Effector memory CD8-positive, alpha-beta T cell (primary cell): ENCODE measurements at regions not wholly inside any gene's neighbourhood (a gene's known extent, or its start where the extent isn't known, plus 50 kb on each side); places are given as distances from the start of the nearest gene placed in this dataset.

Experiments used
- ATAC-seq: fragments of 150-1000 bp; cut with Tn5 transposase; replicated peaks from 2 replicates; pipeline ENCODE4 v1.10.0; 2021; ENCODE audit warnings: mild to moderate bottlenecking, moderate library complexity
- DNase-seq, 3 experiments: peaks; one replicate each; pipeline ENCODE4 v3.0.0; 2021
- H3K27ac Mint-ChIP-seq, 2 donors: one replicate each; pipeline ENCODE4 v1.8.0; 2022; ENCODE audit warnings: mild to moderate bottlenecking in 2 of 2, mixed read lengths in 2 of 2, moderate library complexity in 2 of 2
- H3K27me3 Mint-ChIP-seq, 2 donors: one replicate each; pipeline ENCODE4 v1.8.0; 2022; ENCODE audit warnings: mixed read lengths in 2 of 2
- H3K36me3 Mint-ChIP-seq: one replicate; pipeline ENCODE4 v1.8.0; 2022; ENCODE audit warnings: mild to moderate bottlenecking, moderate library complexity, mixed read lengths; ENCODE audit not compliant: insufficient read depth
- H3K4me1 Mint-ChIP-seq, 2 donors: one replicate each; pipeline ENCODE4 v1.8.0; 2022; ENCODE audit warnings: low read depth in 2 of 2, mixed read lengths in 2 of 2
- H3K4me3 Mint-ChIP-seq, 2 donors: one replicate each; pipeline ENCODE4 v1.8.0; 2022; ENCODE audit warnings: mild to moderate bottlenecking in 2 of 2, mixed read lengths in 2 of 2, moderate library complexity in 2 of 2
- H3K9me3 Mint-ChIP-seq, 2 donors: one replicate each; pipeline ENCODE4 v1.8.0; 2022; ENCODE audit warnings: mixed read lengths in 2 of 2

- ATAC-seq = no peak
- H3K4me3 Mint-ChIP-seq = no peak overlapping the region
- DNase-seq = no peak
- peaks cover 0 to 4% of the 10 kb centered on the region in 2 donors for H3K9me3 Mint-ChIP-seq
- H3K4me1 Mint-ChIP-seq = no peaks in the 10 kb centered on the region
- no peaks in the 10 kb centered on the region for H3K36me3 Mint-ChIP-seq
- H3K27me3 Mint-ChIP-seq = peaks cover 7 to 9% of the 10 kb centered on the region in 2 donors
- no peak overlapping the region for H3K27ac Mint-ChIP-seq
Measured at GRCh38 chr2:2985020-2985419, 392.6 kb downstream of the EIPR1 start.

GRCh38 chr2:2981000-2981399 lies 396.6 kb downstream of the EIPR1 start:
- Mint-ChIP-seq H3K9me3 (peaks cover 0 to 2% of the 10 kb centered on the region in 2 donors), H3K4me1 (no peaks in the 10 kb centered on the region), H3K27ac (no peak overlapping the region), H3K36me3 (no peaks in the 10 kb centered on the region), H3K4me3 (no peak overlapping the region), H3K27me3 (peaks cover 0 to 5% of the 10 kb centered on the region in 2 donors)
- DNase-seq = no peak
- ATAC-seq = no peak

GRCh38 chr2:2974982-2975381 lies 402.6 kb downstream of the EIPR1 start:
- Mint-ChIP-seq H3K27me3 (peaks cover 8 to 23% of the 10 kb centered on the region in 2 donors), H3K9me3 (peaks cover 8 to 15% of the 10 kb centered on the region in 2 donors), H3K36me3 (no peaks in the 10 kb centered on the region), H3K27ac (no peak overlapping the region), H3K4me1 (no peaks in the 10 kb centered on the region), H3K4me3 (no peak overlapping the region)
- ATAC-seq (no peak), DNase-seq (no peak)

GRCh38 chr2:2960441-2961133 lies 417.0 kb downstream of the EIPR1 start:
- H3K9me3 Mint-ChIP-seq = peaks cover 5 to 6% of the 10 kb centered on the region in 2 donors

GRCh38 chr2:2950403-2950952 lies 427.1 kb downstream of the EIPR1 start:
- H3K27ac Mint-ChIP-seq = no peak overlapping the region
- DNase-seq = no peak
- no peaks in the 10 kb centered on the region for H3K4me1 Mint-ChIP-seq
- H3K9me3 Mint-ChIP-seq = peaks cover 4 to 7% of the 10 kb centered on the region in 2 donors
- ATAC-seq = no peak
- H3K36me3 Mint-ChIP-seq = no peaks in the 10 kb centered on the region
- peaks cover 6 to 17% of the 10 kb centered on the region in 2 donors for H3K27me3 Mint-ChIP-seq
- H3K4me3 Mint-ChIP-seq = no peak overlapping the region

More at GRCh38 chr2:2960441-2961133, 417.0 kb downstream of the EIPR1 start:
- Mint-ChIP-seq H3K36me3 (peaks cover 2% of the 10 kb centered on the region), H3K27me3 (no peaks in the 10 kb centered on the region), H3K4me1 (no peaks in the 10 kb centered on the region), H3K4me3 (no peak overlapping the region), H3K27ac (no peak overlapping the region)
- DNase-seq (no peak), ATAC-seq (no peak)

GRCh38 chr2:2947406-2947805 lies 430.2 kb downstream of the EIPR1 start:
- H3K4me1 Mint-ChIP-seq = no peaks in the 10 kb centered on the region
- peaks cover 4 to 8% of the 10 kb centered on the region in 2 donors for H3K9me3 Mint-ChIP-seq
- no peaks in the 10 kb centered on the region for H3K36me3 Mint-ChIP-seq
- no peak overlapping the region for H3K4me3 Mint-ChIP-seq
- H3K27me3 Mint-ChIP-seq = peaks cover 0 to 6% of the 10 kb centered on the region in 2 donors
- no peak overlapping the region for H3K27ac Mint-ChIP-seq
- ATAC-seq (no peak), DNase-seq (no peak)

GRCh38 chr2:2942906-2943305 lies 434.7 kb downstream of the EIPR1 start:
- no peak for DNase-seq
- no peak overlapping the region for H3K4me3 Mint-ChIP-seq
- no peak overlapping the region for H3K27ac Mint-ChIP-seq
- ATAC-seq = no peak
- peaks cover 0 to 12% of the 10 kb centered on the region in 2 donors for H3K27me3 Mint-ChIP-seq
- H3K9me3 Mint-ChIP-seq = peaks cover 4 to 8% of the 10 kb centered on the region in 2 donors
- no peaks in the 10 kb centered on the region for H3K4me1 Mint-ChIP-seq
- H3K36me3 Mint-ChIP-seq = no peaks in the 10 kb centered on the region

GRCh38 chr2:2942225-2942624 lies 435.4 kb downstream of the EIPR1 start:
- H3K4me1 Mint-ChIP-seq = no peaks in the 10 kb centered on the region
- H3K4me3 Mint-ChIP-seq = no peak overlapping the region
- no peak overlapping the region for H3K27ac Mint-ChIP-seq
- DNase-seq (no peak), ATAC-seq (no peak)
- H3K27me3 Mint-ChIP-seq = peaks cover 0 to 12% of the 10 kb centered on the region in 2 donors
- H3K9me3 Mint-ChIP-seq = peaks cover 4 to 8% of the 10 kb centered on the region in 2 donors
- H3K36me3 Mint-ChIP-seq = no peaks in the 10 kb centered on the region

- no peak overlapping the region for H3K27ac Mint-ChIP-seq
- H3K9me3 Mint-ChIP-seq = peaks cover 4 to 8% of the 10 kb centered on the region in 2 donors
- peaks cover 2% of the 10 kb centered on the region for H3K36me3 Mint-ChIP-seq
- no peaks in the 10 kb centered on the region for H3K4me1 Mint-ChIP-seq
- no peak overlapping the region for H3K4me3 Mint-ChIP-seq
- H3K27me3 Mint-ChIP-seq = peaks cover 0 to 12% of the 10 kb centered on the region in 2 donors
- ATAC-seq (no peak), DNase-seq (no peak)
Measured at GRCh38 chr2:2941205-2941604, 436.4 kb downstream of the EIPR1 start.

GRCh38 chr2:2940702-2941101 lies 436.9 kb downstream of the EIPR1 start:
- Mint-ChIP-seq H3K4me1 (no peaks in the 10 kb centered on the region), H3K9me3 (peaks cover 4 to 8% of the 10 kb centered on the region in 2 donors), H3K27ac (no peak overlapping the region), H3K36me3 (peaks cover 2% of the 10 kb centered on the region), H3K27me3 (peaks cover 0 to 12% of the 10 kb centered on the region in 2 donors), H3K4me3 (no peak overlapping the region)
- no peak for DNase-seq
- ATAC-seq = no peak

GRCh38 chr2:2940061-2940460 lies 437.6 kb downstream of the EIPR1 start:
- Mint-ChIP-seq H3K4me1 (no peaks in the 10 kb centered on the region), H3K9me3 (peaks cover 1 to 8% of the 10 kb centered on the region in 2 donors), H3K27me3 (peaks cover 0 to 12% of the 10 kb centered on the region in 2 donors), H3K27ac (no peak overlapping the region), H3K36me3 (peaks cover 2% of the 10 kb centered on the region), H3K4me3 (no peak overlapping the region)
- DNase-seq (no peak), ATAC-seq (no peak)

GRCh38 chr2:2939078-2939795 lies 438.4 kb downstream of the EIPR1 start:
- DNase-seq (no peak), ATAC-seq (no peak)
- H3K36me3 Mint-ChIP-seq = peaks cover 2% of the 10 kb centered on the region
- H3K9me3 Mint-ChIP-seq = peaks cover 1 to 6% of the 10 kb centered on the region in 2 donors
- H3K27ac Mint-ChIP-seq = no peak overlapping the region
- H3K4me3 Mint-ChIP-seq = no peak overlapping the region
- H3K4me1 Mint-ChIP-seq = no peaks in the 10 kb centered on the region
- H3K27me3 Mint-ChIP-seq = peaks cover 0 to 12% of the 10 kb centered on the region in 2 donors

- Mint-ChIP-seq H3K4me3 (no peak overlapping the region), H3K4me1 (no peaks in the 10 kb centered on the region), H3K27ac (no peak overlapping the region), H3K27me3 (peaks cover 0 to 12% of the 10 kb centered on the region in 2 donors), H3K9me3 (no peaks in the 10 kb centered on the region), H3K36me3 (peaks cover 2% of the 10 kb centered on the region)
- DNase-seq (no peak), ATAC-seq (no peak)
Measured at GRCh38 chr2:2938481-2938880, 439.1 kb downstream of the EIPR1 start.
